HG03135 (cell line): ENCODE measurements at regions not wholly inside any gene's neighbourhood (a gene's known extent, or its start where the extent isn't known, plus 50 kb on each side); places are given as distances from the start of the nearest gene placed in this dataset.
"Not testable (repeated sequence)": the region's sequence is repeated elsewhere in the genome, so short reads cannot be mapped to it uniquely, and the experiment has no call there.

ENCODE experiments used
- ATAC-seq: cut with Tn5 transposase; IDR thresholded peaks from one replicate; pipeline ENCODE4 v1.9.1; 2021; ENCODE audit warnings: mild to moderate bottlenecking, moderate library complexity; ENCODE audit not compliant: unreplicated experiment

- ATAC-seq = not testable (repeated sequence)
Observed at GRCh38 chr12:87194389-87194788, 834.8 kb downstream of the C12orf50 start.

- no peak for ATAC-seq
Observed at GRCh38 chr12:87185367-87185766, 843.8 kb downstream of the C12orf50 start.

GRCh38 chr12:87182696-87183233 is 846.4 kb downstream of the C12orf50 start:
- ATAC-seq = no peak

GRCh38 chr12:87171356-87171755 is 857.8 kb downstream of the C12orf50 start:
- no peak for ATAC-seq

- no peak for ATAC-seq
Observed at GRCh38 chr12:87169010-87169409, 860.2 kb downstream of the C12orf50 start.

GRCh38 chr12:87165733-87166375 is 863.3 kb downstream of the C12orf50 start:
- no peak for ATAC-seq

GRCh38 chr12:87163122-87163521 is 866.1 kb downstream of the C12orf50 start:
- ATAC-seq = no peak

GRCh38 chr12:87160848-87161601 is 868.2 kb downstream of the C12orf50 start:
- ATAC-seq = no peak

- ATAC-seq = no peak
Observed at GRCh38 chr12:87157791-87158190, 871.4 kb downstream of the C12orf50 start.

- ATAC-seq = no peak
Observed at GRCh38 chr12:87155621-87156020, 873.6 kb downstream of the C12orf50 start.

GRCh38 chr12:87152841-87153528 is 876.2 kb downstream of the C12orf50 start:
- no peak for ATAC-seq

GRCh38 chr12:87152075-87152474 is 877.1 kb downstream of the C12orf50 start:
- ATAC-seq = no peak

GRCh38 chr12:87150969-87151662 is 878.1 kb downstream of the C12orf50 start:
- no peak for ATAC-seq

- no peak for ATAC-seq
Observed at GRCh38 chr12:87142342-87142741, 886.2 kb upstream of the MGAT4C start.

- ATAC-seq = no peak
Observed at GRCh38 chr12:87141091-87141490, 884.9 kb upstream of the MGAT4C start.

- ATAC-seq = no peak
Observed at GRCh38 chr12:87140262-87140661, 884.1 kb upstream of the MGAT4C start.

GRCh38 chr12:87137220-87137619 is 881.0 kb upstream of the MGAT4C start:
- ATAC-seq = no peak

GRCh38 chr12:87136330-87136976 is 880.3 kb upstream of the MGAT4C start:
- no peak for ATAC-seq

GRCh38 chr12:87127272-87127671 is 871.1 kb upstream of the MGAT4C start:
- no peak for ATAC-seq

- ATAC-seq = no peak
Observed at GRCh38 chr12:87121896-87122295, 865.7 kb upstream of the MGAT4C start.

GRCh38 chr12:87120440-87120839 is 864.2 kb upstream of the MGAT4C start:
- ATAC-seq = no peak
